ENCODE measurements at regions not wholly inside any gene's neighbourhood (a gene's known extent, or its start where the extent isn't known, plus 50 kb on each side); places are given as distances from the start of the nearest gene placed in this dataset.

- TF ChIP-seq CTCF (IDR thresholded peaks at IDR 0.05) (no peak), POLR2A (IDR thresholded peaks at IDR 0.05) (no peak)
Observed at GRCh38 chr21:17697473-17697872, 84.8 kb upstream of the BTG3 start.

Data from prostate gland (tissue), 2 donors.